ENCODE measurements at regions not wholly inside any gene's neighbourhood (a gene's known extent, or its start where the extent isn't known, plus 50 kb on each side); places are given as distances from the start of the nearest gene placed in this dataset.

DNA sequence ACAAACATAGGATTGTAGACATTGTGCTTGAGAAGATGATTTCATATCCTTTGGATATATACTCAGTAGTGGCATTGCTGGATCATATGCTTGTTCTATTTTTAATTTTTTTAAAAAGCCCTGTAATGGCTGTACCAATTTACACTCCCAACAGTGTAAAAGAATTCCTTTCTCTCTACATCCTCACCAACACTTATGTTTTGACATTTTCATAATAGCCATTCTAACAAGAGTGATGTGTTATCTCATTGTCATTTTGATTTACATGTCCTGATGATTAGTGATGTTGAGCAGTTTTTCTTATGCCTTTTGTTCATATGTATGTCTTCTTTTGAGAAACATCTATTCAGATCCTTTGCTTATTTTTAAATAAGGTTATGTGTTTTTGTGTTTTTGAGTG lies 1039.2 kb upstream of the GOT2 start:
- FAIRE-seq (no peak), DNase-seq (ENCODE audit: low read depth in 1 of 2, low spot score in 1 of 2) (no peak), ATAC-seq (no peak)
- H3K4me1 ChIP-seq = no peaks in the 10 kb centered on the region
- no peaks in the 10 kb centered on the region for H3K9me3 ChIP-seq
- POLR2A ChIA-PET = no interaction called here
- CTCF ChIA-PET = no interaction called here
- no peak overlapping the region for H3K4me2 ChIP-seq
- H3K27ac ChIP-seq = no peak overlapping the region
- TF ChIP-seq RFX5 (IDR thresholded peaks at IDR 0.05) (no peak), ZFP36 (IDR thresholded peaks at IDR 0.05; ENCODE audit: borderline replicate concordance, partially characterized antibody) (no peak), TFCP2L1 (CRISPR knock-in tag; IDR thresholded peaks at IDR 0.05) (no peak), ESRRA (IDR thresholded peaks at IDR 0.05; ENCODE audit: borderline replicate concordance, low read length) (no peak), BHLHE40 (IDR thresholded peaks at IDR 0.05; ENCODE audit: low read depth, low read length) (no peak), POLR2A (IDR thresholded peaks at IDR 0.05; ENCODE audit: low read length) (no peak), CHD4 (IDR thresholded peaks at IDR 0.05; ENCODE audit: borderline replicate concordance) (no peak), RCOR1 (IDR thresholded peaks at IDR 0.05; ENCODE audit: low read depth, low read length) (no peak), HEYL (CRISPR knock-in tag; IDR thresholded peaks at IDR 0.05) (no peak), KDM1A (IDR thresholded peaks at IDR 0.05; ENCODE audit: low read depth) (no peak), NR3C1 (IDR thresholded peaks at IDR 0.05) (no peak), MAZ (IDR thresholded peaks at IDR 0.05; ENCODE audit: borderline replicate concordance, low read depth, low read length) (no peak)
- TF ChIP-seq, protein P1, sequence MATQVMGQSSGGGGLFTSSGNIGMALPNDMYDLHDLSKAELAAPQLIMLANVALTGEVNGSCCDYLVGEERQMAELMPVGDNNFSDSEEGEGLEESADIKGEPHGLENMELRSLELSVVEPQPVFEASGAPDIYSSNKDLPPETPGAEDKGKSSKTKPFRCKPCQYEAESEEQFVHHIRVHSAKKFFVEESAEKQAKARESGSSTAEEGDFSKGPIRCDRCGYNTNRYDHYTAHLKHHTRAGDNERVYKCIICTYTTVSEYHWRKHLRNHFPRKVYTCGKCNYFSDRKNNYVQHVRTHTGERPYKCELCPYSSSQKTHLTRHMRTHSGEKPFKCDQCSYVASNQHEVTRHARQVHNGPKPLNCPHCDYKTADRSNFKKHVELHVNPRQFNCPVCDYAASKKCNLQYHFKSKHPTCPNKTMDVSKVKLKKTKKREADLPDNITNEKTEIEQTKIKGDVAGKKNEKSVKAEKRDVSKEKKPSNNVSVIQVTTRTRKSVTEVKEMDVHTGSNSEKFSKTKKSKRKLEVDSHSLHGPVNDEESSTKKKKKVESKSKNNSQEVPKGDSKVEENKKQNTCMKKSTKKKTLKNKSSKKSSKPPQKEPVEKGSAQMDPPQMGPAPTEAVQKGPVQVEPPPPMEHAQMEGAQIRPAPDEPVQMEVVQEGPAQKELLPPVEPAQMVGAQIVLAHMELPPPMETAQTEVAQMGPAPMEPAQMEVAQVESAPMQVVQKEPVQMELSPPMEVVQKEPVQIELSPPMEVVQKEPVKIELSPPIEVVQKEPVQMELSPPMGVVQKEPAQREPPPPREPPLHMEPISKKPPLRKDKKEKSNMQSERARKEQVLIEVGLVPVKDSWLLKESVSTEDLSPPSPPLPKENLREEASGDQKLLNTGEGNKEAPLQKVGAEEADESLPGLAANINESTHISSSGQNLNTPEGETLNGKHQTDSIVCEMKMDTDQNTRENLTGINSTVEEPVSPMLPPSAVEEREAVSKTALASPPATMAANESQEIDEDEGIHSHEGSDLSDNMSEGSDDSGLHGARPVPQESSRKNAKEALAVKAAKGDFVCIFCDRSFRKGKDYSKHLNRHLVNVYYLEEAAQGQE (IDR thresholded peaks at IDR 0.05) = no peak
- TF ChIP-seq, protein P2, sequence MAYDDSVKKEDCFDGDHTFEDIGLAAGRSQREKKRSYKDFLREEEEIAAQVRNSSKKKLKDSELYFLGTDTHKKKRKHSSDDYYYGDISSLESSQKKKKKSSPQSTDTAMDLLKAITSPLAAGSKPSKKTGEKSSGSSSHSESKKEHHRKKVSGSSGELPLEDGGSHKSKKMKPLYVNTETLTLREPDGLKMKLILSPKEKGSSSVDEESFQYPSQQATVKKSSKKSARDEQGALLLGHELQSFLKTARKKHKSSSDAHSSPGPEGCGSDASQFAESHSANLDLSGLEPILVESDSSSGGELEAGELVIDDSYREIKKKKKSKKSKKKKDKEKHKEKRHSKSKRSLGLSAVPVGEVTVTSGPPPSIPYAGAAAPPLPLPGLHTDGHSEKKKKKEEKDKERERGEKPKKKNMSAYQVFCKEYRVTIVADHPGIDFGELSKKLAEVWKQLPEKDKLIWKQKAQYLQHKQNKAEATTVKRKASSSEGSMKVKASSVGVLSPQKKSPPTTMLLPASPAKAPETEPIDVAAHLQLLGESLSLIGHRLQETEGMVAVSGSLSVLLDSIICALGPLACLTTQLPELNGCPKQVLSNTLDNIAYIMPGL (CRISPR knock-in tag; IDR thresholded peaks at IDR 0.05; ENCODE audit: borderline replicate concordance) = no peak
- no peak overlapping the region for H3K4me3 ChIP-seq

DNA sequence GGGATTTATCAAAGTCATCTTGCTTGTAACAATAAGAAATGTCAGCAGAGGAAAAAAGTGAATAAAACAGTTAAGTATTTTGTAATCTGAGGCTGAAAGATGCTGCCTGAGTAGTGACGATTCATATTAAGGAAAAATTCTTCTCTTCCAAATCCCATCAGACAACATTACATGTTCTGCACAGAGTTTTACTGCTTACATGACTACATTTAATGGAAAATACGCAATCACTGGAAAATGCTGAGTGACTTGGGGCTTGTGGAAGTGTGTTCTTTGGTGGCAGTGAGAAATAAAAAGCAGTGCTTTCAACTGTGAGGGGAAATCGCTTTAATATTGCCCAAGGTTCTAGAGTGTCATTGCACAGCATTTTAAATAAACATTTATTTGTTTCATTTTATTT lies 1025.2 kb upstream of the GOT2 start:
- FAIRE-seq (no peak), ATAC-seq (no peak), DNase-seq (ENCODE audit: low read depth in 1 of 2, low spot score in 1 of 2) (no peak)
- H3K4me1 ChIP-seq = no peaks in the 10 kb centered on the region
- TF ChIP-seq, protein P3, sequence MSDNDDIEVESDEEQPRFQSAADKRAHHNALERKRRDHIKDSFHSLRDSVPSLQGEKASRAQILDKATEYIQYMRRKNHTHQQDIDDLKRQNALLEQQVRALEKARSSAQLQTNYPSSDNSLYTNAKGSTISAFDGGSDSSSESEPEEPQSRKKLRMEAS (IDR thresholded peaks at IDR 0.05) = no peak
- TF ChIP-seq, protein P1 (IDR thresholded peaks at IDR 0.05) = no peak
- no peak for TF ChIP-seq POLR2AphosphoS2 (conservative IDR thresholded peaks at IDR 0.05; ENCODE audit: low read length)
- TF ChIP-seq, protein P4, sequence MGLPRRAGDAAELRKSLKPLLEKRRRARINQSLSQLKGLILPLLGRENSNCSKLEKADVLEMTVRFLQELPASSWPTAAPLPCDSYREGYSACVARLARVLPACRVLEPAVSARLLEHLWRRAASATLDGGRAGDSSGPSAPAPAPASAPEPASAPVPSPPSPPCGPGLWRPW (IDR thresholded peaks at IDR 0.05) = no peak
- TF ChIP-seq HDAC2 (IDR thresholded peaks at IDR 0.05) = no peak
- TF ChIP-seq, protein P5, sequence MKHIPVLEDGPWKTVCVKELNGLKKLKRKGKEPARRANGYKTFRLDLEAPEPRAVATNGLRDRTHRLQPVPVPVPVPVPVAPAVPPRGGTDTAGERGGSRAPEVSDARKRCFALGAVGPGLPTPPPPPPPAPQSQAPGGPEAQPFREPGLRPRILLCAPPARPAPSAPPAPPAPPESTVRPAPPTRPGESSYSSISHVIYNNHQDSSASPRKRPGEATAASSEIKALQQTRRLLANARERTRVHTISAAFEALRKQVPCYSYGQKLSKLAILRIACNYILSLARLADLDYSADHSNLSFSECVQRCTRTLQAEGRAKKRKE (CRISPR knock-in tag; IDR thresholded peaks at IDR 0.05; ENCODE audit: low read depth) = no peak
- TF ChIP-seq, protein P2 (CRISPR knock-in tag; IDR thresholded peaks at IDR 0.05; ENCODE audit: borderline replicate concordance) = no peak
- ChIA-PET POLR2A (no interaction called here), CTCF (no interaction called here)
- peaks cover 2% of the 10 kb centered on the region; the same call in 1 of the 3 replicates for H3K9me3 ChIP-seq
- H3K27ac ChIP-seq = no peak overlapping the region
- H3K4me2 ChIP-seq = no peak overlapping the region
- no peak overlapping the region for H3K4me3 ChIP-seq
- 55% methylated on average over 3 of the region's 3 CpGs for WGBS (ENCODE audit: missing lambda C conversion rate)
